PC-9 (cell line): ENCODE measurements at regions not wholly inside any gene's neighbourhood (a gene's known extent, or its start where the extent isn't known, plus 50 kb on each side); places are given as distances from the start of the nearest gene placed in this dataset.

Experiments
- BruUV-seq: library from RNA; stranded (reverse); fragments of 400-500 nt; replicated peaks from 2 replicates; lab custom pipeline; 2021; lab: Mats Ljungman, UMichigan
- CTCF ChIA-PET: fragments of 300-600 bp; sonication (Branson Sonifier 250); formaldehyde crosslinking; loops from one replicate; lab custom pipeline; 2022; ENCODE audit warnings: antibody characterized with exemption; lab: Charles Lee
- POLR2A ChIA-PET: fragments of 300-600 bp; sonication (Branson Sonifier 250); formaldehyde crosslinking; loops from one replicate; lab custom pipeline; 2022; ENCODE audit warnings: antibody characterized with exemption; ENCODE audit not compliant: unreplicated experiment; lab: Charles Lee
- DNase-seq, 2 experiments: peaks; one replicate each; pipeline versions ENCODE4 v3.0.0 to v3.0.0-alpha.2; 2015 to 2022; ENCODE audit warnings: mixed read lengths in 1 of 2
- H2AFZ ChIP-seq: fragments of 200-600 bp; sonication (generic); 2 replicates; pipeline ENCODE4 v1.8.1; 2017; ENCODE audit warnings: antibody characterized with exemption
- H3F3A ChIP-seq: fragments of 200-600 bp; sonication (generic); 2 replicates; pipeline ENCODE4 v1.8.1; 2017; ENCODE audit warnings: antibody characterized with exemption, mild to moderate bottlenecking, low read depth; ENCODE audit not compliant: insufficient read depth
- H3K27ac ChIP-seq: fragments of 200-600 bp; sonication (generic); 2 replicates; pipeline ENCODE4 v1.6.1; 2016; ENCODE audit warnings: mixed run types
- H3K27me3 ChIP-seq: fragments of 200-600 bp; sonication (generic); 2 replicates; pipeline ENCODE4 v1.6.1; 2016; ENCODE audit warnings: low read depth, mixed run types; ENCODE audit not compliant: insufficient read depth
- H3K36me3 ChIP-seq: fragments of 200-600 bp; sonication (generic); 2 replicates; pipeline ENCODE4 v1.6.1; 2016; ENCODE audit warnings: low read depth, mixed run types
- H3K4me1 ChIP-seq: fragments of 200-600 bp; sonication (generic); replicated peaks from 2 replicates; pipeline ENCODE4 v1.6.1; 2016; ENCODE audit warnings: mixed run types; ENCODE audit not compliant: insufficient read depth
- H3K4me2 ChIP-seq: fragments of 200-600 bp; sonication (generic); 2 replicates; pipeline ENCODE4 v1.6.1; 2017; ENCODE audit warnings: mixed run types
- H3K4me3 ChIP-seq: fragments of 200-600 bp; sonication (generic); 2 replicates; pipeline ENCODE4 v1.6.1; 2016; ENCODE audit warnings: mixed run types
- H3K79me2 ChIP-seq: fragments of 200-600 bp; sonication (generic); 2 replicates; pipeline ENCODE4 v1.6.1; 2017; ENCODE audit warnings: low read depth, mixed run types
- H3K9me2 ChIP-seq: fragments of 200-600 bp; sonication (generic); 2 replicates; pipeline ENCODE4 v1.8.1; 2017; ENCODE audit warnings: mild to moderate bottlenecking; ENCODE audit not compliant: insufficient read depth
- H3K9me3 ChIP-seq: fragments of 200-600 bp; sonication (generic); 2 replicates; pipeline ENCODE4 v1.8.1; 2016; ENCODE audit warnings: low read depth; ENCODE audit not compliant: insufficient read depth
- H4K20me1 ChIP-seq: fragments of 200-600 bp; sonication (generic); 2 replicates; pipeline ENCODE4 v1.8.1; 2017; ENCODE audit not compliant: insufficient read depth
- EZH2 ChIP-seq: fragments of 200-600 bp; sonication (generic); IDR thresholded peaks from 2 replicates; pipeline ENCODE4 v1.8.0; 2017; ENCODE audit warnings: antibody characterized with exemption, low read depth
- intact Hi-C: fragments of 100-400 bp; cut with micrococcal nuclease; formaldehyde crosslinking; loops from one replicate; pipeline ENCODE4 v1.10.0; 2022; ENCODE audit not compliant: unreplicated experiment
- TF ChIP-seq, protein P1 (sequence below): fragments of 200-600 bp; sonication (generic); conservative IDR thresholded peaks from 2 replicates; pipeline ENCODE4 v1.6.1; 2017; ENCODE audit warnings: mixed run types, antibody characterized with exemption, mild to moderate bottlenecking, moderate library complexity

GRCh38 chr11:42576318-42576717, 735.5 kb upstream of the API5 start:
- H3K9me2 ChIP-seq = no peaks in the 10 kb centered on the region
- H3K4me2 ChIP-seq = no peak overlapping the region
- no peaks in the 10 kb centered on the region for H3K79me2 ChIP-seq
- H3F3A ChIP-seq = no peaks in the 10 kb centered on the region
- intact Hi-C loops = no loop called here
- no peaks in the 10 kb centered on the region for H3K9me3 ChIP-seq
- H3K27ac ChIP-seq = no peak overlapping the region
- H3K4me3 ChIP-seq = no peak overlapping the region
- CTCF ChIA-PET = no interaction called here
- no peaks in the 10 kb centered on the region for H3K4me1 ChIP-seq
- no peak for DNase-seq
- no TSS peak for BruUV-seq
- POLR2A ChIA-PET = no interaction called here
- H3K27me3 ChIP-seq = 0 out of 2 replicates have a peak, but pooled peaks cover 5% of the 10 kb centered on the region
- no peaks in the 10 kb centered on the region for H4K20me1 ChIP-seq
- no peak overlapping the region for H2AFZ ChIP-seq
- TF ChIP-seq EZH2 = no peak
- TF ChIP-seq, protein P1, sequence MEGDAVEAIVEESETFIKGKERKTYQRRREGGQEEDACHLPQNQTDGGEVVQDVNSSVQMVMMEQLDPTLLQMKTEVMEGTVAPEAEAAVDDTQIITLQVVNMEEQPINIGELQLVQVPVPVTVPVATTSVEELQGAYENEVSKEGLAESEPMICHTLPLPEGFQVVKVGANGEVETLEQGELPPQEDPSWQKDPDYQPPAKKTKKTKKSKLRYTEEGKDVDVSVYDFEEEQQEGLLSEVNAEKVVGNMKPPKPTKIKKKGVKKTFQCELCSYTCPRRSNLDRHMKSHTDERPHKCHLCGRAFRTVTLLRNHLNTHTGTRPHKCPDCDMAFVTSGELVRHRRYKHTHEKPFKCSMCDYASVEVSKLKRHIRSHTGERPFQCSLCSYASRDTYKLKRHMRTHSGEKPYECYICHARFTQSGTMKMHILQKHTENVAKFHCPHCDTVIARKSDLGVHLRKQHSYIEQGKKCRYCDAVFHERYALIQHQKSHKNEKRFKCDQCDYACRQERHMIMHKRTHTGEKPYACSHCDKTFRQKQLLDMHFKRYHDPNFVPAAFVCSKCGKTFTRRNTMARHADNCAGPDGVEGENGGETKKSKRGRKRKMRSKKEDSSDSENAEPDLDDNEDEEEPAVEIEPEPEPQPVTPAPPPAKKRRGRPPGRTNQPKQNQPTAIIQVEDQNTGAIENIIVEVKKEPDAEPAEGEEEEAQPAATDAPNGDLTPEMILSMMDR = no peak
- no peaks in the 10 kb centered on the region for H3K36me3 ChIP-seq

DNA sequence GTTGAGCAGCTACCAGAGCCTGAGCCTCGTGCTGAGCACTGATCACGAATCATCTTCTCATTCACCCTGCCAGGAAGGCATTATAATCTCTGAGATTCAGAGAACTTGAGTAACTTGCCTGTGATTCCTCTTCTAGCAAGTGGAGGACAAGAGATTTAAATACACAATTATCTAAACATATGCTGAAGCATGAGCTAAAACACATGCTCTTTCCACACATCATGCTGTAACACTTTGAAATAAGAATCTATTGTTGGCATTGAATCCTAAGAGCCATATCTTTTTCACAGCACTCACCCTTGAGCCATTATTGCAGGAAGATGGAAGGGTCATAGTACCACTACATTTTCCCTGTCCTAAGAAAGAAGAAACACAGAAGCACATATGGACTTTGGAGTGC, 722.5 kb upstream of the API5 start:
- H4K20me1 ChIP-seq = no peaks in the 10 kb centered on the region
- peaks cover 4% of the 10 kb centered on the region; the same call in 1 of the 2 replicates for H3K27me3 ChIP-seq
- no peak overlapping the region for H3K27ac ChIP-seq
- no peaks in the 10 kb centered on the region for H3F3A ChIP-seq
- DNase-seq = no peak
- no peak overlapping the region for H2AFZ ChIP-seq
- ChIA-PET POLR2A (no interaction called here), CTCF (no interaction called here)
- no peak overlapping the region for H3K4me2 ChIP-seq
- H3K9me3 ChIP-seq = no peaks in the 10 kb centered on the region
- no peak for TF ChIP-seq EZH2
- TF ChIP-seq, protein P1 = no peak
- H3K4me3 ChIP-seq = no peak overlapping the region
- no peaks in the 10 kb centered on the region for H3K36me3 ChIP-seq
- intact Hi-C loops = no loop called here
- no peaks in the 10 kb centered on the region for H3K9me2 ChIP-seq
- H3K4me1 ChIP-seq = no peaks in the 10 kb centered on the region
- no TSS peak for BruUV-seq
- H3K79me2 ChIP-seq = no peaks in the 10 kb centered on the region

- TF ChIP-seq, protein P1 = no peak
- no peak for TF ChIP-seq EZH2
- no peak for DNase-seq
- BruUV-seq = no TSS peak
- Histone ChIP-seq H3F3A (no peaks in the 10 kb centered on the region), H3K27me3 (peaks cover 4% of the 10 kb centered on the region; the same call in 1 of the 2 replicates), H3K4me3 (no peak overlapping the region), H3K27ac (no peak overlapping the region), H3K79me2 (no peaks in the 10 kb centered on the region), H4K20me1 (no peaks in the 10 kb centered on the region), H3K4me2 (no peak overlapping the region), H3K36me3 (no peaks in the 10 kb centered on the region), H3K4me1 (no peaks in the 10 kb centered on the region), H2AFZ (no peak overlapping the region), H3K9me2 (no peaks in the 10 kb centered on the region), H3K9me3 (no peaks in the 10 kb centered on the region)
- ChIA-PET POLR2A (no interaction called here), CTCF (no interaction called here)
- intact Hi-C loops = no loop called here
Observed at GRCh38 chr11:42591841-42592240, 720.0 kb upstream of the API5 start.
